Stimulated activated CD4-positive, alpha-beta T cell treated with anti-CD3 and anti-CD28 coated beads, Interleukin-15, amount 100 ng/mL, for 48 hours (primary cell): ENCODE measurements at regions not wholly inside any gene's neighbourhood (a gene's known extent, or its start where the extent isn't known, plus 50 kb on each side); places are given as distances from the start of the nearest gene placed in this dataset.

ENCODE experiments used
- DNase-seq, 2 donors: peaks; one replicate each; pipeline ENCODE4 v3.0.0-alpha.2; 2020; ENCODE audit warnings: low read depth in 2 of 2

DNA sequence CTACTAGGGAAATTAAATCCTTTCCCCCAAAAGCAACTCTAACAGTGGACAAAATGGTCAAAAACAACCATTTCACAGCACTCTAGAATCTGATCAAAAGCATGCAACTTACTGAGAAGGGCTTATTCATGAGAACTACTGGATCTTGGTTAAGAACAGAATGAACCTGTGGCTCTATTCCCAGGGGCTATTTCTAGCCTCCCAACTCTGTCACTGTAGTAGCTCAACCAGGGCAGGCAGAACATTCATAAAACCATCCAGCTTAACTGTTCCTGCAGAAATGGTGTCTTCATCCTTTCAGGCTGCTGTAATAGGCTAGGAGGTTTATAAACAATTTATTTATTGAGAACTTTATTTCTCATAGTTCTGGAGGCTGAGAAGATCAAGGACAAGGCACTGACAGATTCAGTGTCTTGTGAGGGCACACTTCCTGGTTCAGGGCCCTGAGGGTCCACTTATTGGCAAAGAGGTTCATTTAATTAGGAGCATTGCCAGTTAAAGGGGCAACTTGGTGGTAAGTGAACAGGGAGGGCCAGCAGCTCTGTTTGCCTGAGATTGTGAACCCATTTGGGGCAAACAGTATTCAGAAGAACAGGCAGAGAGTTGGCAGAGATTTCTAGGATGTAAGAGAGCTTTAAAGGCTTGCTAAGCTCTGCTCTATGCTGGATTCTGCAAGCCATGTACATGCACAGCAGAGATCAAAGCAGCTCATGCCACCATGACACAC lies 238.5 kb upstream of the FBXL7 start:
- DNase-seq, result no peak

DNA sequence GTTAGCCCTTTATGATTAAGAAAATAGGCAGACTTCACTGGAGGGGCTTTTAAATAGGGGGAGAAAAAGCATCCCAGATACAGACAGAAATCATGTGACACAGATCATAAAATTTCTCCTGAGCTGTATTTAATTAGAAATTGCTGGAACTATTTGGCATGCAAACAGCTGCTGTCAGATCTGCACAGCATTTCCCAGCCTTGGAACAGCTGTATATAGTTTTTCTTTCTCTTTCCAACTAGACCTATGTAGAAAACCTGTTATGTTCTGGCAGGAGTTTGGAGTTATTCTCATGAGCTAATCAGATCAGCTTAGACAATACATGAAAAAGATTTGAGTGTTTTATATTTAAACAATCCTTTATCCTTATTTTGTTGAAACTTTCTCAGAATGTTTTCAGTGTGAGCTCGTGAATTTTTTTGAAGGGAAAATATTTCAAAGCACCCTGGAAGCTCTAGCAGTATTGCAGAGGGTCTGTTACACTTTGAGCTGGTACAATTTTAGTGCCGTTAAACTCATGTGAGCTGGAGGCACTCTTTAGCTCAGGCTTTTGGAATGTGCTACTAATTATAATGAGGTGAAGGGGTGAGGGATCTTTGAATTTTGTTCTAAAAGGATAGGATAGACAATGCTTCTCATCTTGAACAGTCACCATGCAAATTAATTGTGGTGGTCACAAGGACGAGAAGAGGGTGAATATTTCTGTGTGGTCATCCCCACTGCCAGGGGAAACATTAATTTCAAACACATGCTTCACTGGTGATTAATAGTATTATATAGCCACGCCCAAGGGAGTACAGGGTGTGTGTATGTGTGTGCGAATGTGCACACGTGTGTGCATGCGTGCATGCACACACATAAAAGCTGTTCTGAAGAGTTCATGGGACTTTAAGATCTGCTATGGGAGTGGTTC lies 239.4 kb upstream of the FBXL7 start:
- DNase-seq, result no peak

- DNase-seq, result no peak
These were observed 243.5 kb upstream of the FBXL7 start for GRCh38 chr5:15256485-15256884.

- DNase-seq, result no peak
These were observed 244.4 kb upstream of the FBXL7 start for GRCh38 chr5:15255576-15255975.

DNA sequence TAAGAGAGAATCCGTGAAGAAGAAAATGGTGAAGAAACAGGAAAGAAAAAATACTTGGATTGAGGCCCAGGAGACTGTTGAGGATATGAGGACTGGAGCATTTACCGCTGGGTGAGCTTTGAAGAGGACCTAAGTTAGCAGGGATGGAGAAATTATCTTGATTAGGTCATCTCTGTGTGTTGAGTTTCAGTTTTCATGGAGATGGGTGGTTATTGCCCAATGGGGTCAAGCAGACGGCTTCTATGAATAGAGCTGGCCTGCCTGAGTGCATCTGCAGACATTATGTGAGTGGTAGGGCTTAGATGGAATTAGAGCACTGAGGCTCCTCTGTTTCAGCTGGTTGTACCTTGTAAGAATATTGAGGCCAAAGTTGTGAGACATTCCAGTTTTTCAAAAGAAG lies 245.4 kb upstream of the FBXL7 start:
- DNase-seq, result no peak

GRCh38 chr5:15252331-15252730 lies 247.6 kb upstream of the FBXL7 start:
- no peak for DNase-seq

DNA sequence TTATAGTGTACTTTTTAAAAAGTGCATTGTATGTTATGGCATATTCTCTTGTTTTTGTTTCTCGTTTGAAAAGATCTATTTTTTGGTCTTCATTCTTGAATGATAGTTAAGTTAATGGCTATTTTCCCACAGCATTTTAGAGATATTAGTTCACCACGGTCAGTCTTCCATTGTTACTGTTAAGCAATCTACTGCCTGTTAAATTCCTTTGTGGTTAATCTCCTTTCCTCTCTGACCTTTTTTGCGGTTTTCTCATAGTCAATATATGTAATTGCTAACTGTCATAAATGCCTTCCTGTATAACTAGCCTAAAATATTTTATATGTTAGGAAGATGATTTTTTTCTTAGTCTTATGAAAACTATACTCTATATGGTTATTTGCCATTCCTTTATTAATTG lies 250.8 kb upstream of the FBXL7 start:
- DNase-seq, result no peak

DNA sequence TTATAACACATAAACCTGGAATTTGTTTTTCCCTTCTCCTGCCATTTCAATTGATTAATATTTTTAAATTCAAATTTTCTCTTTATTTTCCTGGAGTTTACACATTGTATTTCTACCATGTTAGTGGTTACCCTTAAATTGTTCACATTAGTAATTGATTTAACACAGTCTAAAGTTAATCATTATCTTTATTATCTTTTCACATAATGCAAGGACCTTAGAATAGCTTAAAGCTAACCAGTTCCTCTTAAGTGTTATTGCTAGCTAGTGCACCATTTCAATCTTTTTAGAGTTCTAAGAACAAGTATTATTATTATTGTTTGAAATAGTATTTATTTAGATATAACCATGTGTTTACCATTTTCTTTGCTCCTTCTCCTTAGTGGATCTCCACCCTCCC lies 251.2 kb upstream of the FBXL7 start:
- no peak for DNase-seq

DNA sequence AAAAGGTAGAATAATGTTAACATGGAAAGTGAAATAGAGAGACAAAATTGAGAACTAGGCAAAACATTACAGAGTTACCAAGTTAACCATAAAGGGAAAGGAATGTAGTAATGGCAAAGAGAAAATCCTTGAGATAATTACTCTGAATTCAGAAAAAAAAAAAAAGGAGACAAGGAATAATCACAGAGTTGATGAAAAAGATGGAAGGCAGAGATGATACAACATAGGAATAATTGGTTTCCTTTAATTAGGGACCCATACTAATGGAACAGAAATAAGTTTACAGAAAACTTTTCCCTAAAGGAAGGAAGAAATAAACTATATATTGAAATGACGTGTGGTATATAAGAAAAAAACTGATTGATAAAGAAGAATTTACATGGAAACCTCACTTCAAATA lies 254.1 kb upstream of the FBXL7 start:
- DNase-seq, result no peak

- DNase-seq, result no peak
These were observed 256.5 kb upstream of the FBXL7 start for GRCh38 chr5:15243301-15244020.

- DNase-seq, result no peak
These were observed 258.7 kb upstream of the FBXL7 start for GRCh38 chr5:15241216-15241821.

GRCh38 chr5:15238006-15238405 lies 262.0 kb upstream of the FBXL7 start:
- DNase-seq, result no peak

- DNase-seq, result no peak
These were observed 263.0 kb upstream of the FBXL7 start for GRCh38 chr5:15236911-15237508.

GRCh38 chr5:15234911-15235310 lies 265.1 kb upstream of the FBXL7 start:
- no peak for DNase-seq

DNA sequence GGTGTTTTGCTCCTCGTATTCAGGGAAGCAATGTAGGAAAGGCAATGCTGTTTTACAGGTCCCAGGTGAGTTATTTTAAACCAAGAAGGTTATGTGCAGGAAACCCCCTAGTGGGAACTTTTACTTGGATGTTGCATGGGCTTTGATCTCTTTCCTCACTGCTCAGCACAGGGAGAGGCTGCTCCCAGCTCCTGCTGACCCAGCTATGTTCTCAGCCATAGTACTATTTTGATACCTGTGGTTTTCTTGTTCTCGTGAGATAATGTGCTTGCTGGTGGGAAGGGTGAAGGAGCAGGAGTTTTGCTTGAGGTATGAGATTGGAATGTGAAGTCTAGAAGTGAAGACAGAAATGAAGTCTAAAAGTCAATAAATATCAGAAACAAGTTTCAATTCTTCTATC lies 265.6 kb upstream of the FBXL7 start:
- DNase-seq, result no peak

DNA sequence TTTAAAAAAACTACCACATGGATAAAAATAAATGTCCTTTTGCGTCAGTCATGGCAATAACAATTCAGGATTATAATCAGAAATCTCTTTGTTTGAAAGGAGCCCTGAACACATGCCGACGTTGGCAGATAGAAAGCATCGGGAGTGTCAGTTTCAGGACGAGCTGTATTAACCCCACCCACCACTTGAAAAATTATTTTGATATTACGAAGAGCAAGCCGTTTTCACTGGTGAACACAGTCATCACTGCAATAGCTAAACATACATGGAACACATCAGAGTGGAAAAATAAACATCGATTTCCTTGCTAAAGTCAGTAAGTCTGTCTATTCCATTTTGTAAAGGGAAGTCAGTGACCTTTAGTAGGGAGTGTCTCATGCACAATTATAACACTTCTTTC lies 266.4 kb upstream of the FBXL7 start:
- DNase-seq, result no peak

DNA sequence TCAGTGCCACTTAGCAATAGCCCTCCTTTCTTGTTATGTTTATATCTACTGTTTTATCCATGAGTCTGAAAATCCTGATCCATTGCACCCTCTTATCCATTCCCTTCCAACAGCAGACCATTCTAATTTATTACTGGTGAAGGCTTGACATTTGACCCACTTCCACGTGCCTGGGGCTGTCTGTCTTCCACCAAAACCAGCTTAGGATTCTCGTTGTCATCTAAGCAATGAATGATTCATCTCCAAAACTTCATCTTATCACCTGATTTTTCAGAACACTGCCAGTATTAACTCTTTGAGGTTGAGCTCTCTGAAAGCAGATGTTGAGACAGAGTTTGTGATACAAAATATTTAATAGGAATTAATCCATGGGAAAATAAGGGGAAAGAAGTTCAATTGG lies 277.8 kb upstream of the FBXL7 start:
- no peak for DNase-seq

DNA sequence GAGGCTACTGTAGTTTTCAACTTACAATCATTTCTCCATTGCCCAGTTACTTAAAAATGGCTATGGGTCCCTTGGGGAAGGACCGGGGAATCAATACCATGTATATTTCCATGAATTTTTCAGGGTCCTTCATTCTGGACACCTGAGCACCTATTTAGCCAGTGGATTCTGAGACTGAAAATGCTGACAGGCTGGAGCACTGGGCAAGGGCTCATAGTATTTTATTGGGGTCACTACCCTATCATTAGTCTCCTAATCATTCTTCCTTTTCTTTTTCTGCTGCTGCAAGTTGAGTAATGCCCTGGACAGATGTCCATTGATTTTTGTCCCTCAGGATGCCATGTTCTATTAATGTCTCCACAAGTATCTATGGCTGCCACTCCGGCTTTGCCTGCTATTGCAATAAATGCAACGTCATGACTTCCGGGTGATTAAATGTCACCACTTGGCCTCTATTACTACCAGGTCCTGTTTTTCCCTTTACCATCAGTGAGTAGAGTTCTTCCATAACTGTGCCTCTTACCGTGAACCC lies 279.3 kb upstream of the FBXL7 start:
- DNase-seq, result no peak

- DNase-seq, result no peak
These were observed 284.9 kb upstream of the FBXL7 start for GRCh38 chr5:15215056-15215455.

DNA sequence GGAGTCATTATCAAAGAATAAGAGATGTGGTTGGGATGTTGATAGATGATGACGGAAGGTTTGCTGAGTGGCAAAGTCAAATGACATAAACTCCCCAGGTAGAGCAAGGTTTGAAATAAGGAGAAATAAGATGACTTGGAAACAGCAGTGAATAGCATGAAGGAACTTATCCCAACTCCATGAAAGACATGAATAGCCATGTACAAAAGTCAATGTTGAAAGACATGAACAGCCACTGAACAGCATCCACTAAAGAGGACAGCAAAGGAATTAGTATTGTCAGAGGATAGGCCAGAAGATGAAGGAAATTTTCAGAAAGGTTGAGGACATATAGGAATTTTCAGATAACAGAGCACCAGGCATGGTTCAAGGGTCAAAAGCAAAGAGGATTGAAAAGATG lies 286.0 kb upstream of the FBXL7 start:
- DNase-seq, result no peak

DNA sequence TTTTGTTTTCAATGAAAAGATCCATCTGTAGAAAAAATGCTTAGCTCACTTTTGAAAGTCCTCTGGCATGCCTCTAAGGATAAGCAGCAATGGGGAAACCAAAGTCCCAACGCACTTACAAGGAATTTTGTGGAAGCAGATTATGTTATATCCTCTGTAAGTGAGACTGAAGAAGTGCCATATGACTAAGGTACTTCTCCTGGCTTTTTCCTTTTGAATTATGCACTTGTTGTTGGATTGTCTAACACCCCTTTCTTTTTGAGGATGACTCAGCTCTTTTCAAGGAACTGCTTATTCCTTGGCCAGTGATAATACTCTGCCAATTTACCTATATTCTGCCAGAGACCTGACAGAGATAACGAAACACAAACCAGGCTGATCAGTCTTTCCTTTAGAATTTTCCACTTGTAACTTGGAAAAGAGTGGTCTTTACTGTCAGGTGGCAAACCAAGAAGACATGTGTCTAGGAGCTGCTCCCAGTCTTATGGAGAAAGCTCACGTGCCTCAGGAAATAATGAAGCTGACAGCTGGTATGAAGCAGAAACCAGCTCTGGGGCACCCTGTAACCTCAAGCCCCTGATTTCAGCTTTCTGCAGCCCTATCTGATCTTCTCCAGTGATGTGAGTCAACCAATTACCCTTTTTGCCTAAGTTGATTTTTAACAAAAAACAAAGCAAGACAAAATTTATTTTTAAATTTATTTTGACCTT lies 290.8 kb upstream of the FBXL7 start:
- no peak for DNase-seq
